Astrocyte of the spinal cord (primary cell): ENCODE measurements at regions not wholly inside any gene's neighbourhood (a gene's known extent, or its start where the extent isn't known, plus 50 kb on each side); places are given as distances from the start of the nearest gene placed in this dataset.
"Not testable (repeated sequence)": the region's sequence is repeated elsewhere in the genome, so short reads cannot be mapped to it uniquely, and the experiment has no call there.

ENCODE experiments used
- DNase-seq: peaks from one replicate; pipeline ENCODE4 v3.0.0; 2011; ENCODE audit warnings: low read depth, low spot score
- H3K4me3 ChIP-seq: 2 replicates; pipeline ENCODE4 v1.5.1; 2011; ENCODE audit warnings: low read depth, mild to moderate bottlenecking, low read length, moderate library complexity
- CTCF ChIP-seq: IDR thresholded peaks from 2 replicates; pipeline ENCODE4 v1.5.1; 2012; ENCODE audit warnings: low read depth, mild to moderate bottlenecking, low read length, inconsistent platforms
- in situ Hi-C: cut with HindIII; loops from 2 replicates; pipeline ENCODE4 v1.10.0; 2017; ENCODE audit warnings: low sequenced_read_pairs

- no peak for TF ChIP-seq CTCF
- in situ Hi-C loops = no loop called here
- no peak overlapping the region for H3K4me3 ChIP-seq
- DNase-seq = no peak
Observed at GRCh38 chr11:115980337-115981103, 476.3 kb upstream of the CADM1 start.

DNA sequence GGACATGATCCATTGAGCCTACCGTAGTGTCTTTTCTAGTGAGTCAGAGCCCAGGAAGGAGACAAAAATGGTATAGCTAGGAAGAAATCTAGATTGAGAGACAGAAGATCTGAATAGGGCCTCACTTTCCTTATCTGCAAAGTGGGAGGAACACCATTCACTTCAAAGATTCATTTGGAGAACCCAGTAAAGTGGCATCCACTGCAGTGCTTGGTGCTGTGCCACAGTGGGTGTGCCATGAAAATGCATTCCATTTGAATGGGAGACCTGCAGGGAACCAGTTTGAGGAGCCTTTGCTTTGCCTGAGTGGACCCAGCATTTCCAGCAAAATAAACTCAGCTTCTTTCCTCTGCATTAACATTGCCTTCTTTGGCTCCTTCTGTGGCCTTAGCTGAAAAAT lies 470.5 kb upstream of the CADM1 start:
- no peak overlapping the region for H3K4me3 ChIP-seq
- no peak for TF ChIP-seq CTCF
- in situ Hi-C loops = no loop called here
- DNase-seq = no peak

DNA sequence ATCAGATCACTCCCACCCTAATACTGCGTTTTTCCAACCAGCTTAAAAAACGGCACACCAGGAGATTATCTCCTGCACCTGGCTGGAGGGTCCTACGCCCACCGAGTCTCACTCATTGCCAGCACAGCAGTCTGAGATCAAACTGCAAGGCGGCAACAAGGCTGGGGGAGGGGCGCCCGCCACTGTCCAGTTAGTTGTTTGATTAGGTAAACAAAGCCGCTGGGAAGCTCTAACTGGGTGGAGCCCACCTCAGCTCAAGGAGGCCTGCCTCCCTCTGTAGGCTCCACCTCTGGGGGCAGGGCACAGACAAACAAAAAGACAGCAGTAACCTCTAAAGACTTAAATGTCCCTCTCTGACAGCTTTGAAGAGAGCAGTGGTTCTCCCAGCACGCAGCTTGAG lies 463.0 kb upstream of the CADM1 start:
- H3K4me3 ChIP-seq, DNase-seq, in situ Hi-C loops: not testable (repeated sequence)

DNA sequence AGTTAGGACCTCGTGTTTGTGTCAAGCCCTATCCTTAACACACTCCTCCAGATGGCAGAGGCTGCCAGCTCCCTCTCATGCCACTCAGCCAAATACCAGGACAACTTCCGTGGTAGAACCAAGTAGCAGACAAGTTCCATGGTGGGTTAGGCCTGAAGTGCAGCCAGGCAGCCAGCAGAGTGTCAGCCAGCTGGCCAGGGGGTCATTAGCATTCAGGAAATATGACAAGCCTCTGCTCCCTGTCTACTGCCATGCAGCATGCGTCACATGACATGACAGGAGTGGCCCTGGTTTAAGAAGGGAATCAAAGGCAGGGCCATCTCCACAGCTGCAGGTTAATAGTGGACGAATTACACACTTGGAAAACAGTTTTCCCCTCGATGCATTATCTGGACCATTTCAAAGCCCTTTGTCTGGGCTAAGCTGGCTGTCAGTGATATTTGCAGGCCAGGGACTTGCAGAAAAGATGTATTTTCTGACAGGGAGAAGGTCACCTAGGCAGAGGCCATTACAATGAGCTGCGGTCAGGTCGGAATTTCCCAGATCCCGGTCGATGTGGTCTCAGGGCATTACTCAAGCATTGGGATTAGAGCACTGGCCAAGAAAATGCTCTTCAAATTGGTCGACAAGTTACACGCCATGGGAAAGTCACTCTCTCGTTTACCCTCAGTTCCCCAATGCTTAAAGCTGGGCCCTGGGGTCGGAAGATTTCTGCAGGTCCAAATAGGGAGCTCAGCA lies 461.7 kb upstream of the CADM1 start:
- in situ Hi-C loops = no loop called here
- H3K4me3 ChIP-seq = no peak overlapping the region
- no peak for TF ChIP-seq CTCF
- no peak for DNase-seq

DNA sequence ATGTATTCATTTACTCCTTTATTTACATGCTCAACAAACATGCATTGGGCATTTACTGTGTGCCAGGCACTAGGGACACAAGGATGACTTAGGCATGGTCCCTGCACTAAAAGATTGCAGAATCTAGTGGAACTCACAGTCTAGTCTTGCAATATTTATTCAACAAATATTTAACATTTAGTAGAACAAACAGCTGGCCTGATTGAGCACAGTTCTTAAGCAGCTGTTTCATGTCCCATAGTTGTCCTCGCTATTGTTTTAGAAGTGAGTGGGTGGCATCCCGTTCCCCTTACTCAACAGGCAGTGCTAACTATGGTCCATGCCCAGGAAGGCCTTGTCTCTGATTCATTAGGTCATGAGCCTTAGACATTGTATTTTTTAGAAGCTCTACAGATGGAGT lies 459.9 kb upstream of the CADM1 start:
- TF ChIP-seq CTCF = no peak
- in situ Hi-C loops = no loop called here
- DNase-seq = no peak
- H3K4me3 ChIP-seq = no peak overlapping the region

- TF ChIP-seq CTCF = no peak
- DNase-seq = no peak
- H3K4me3 ChIP-seq = no peak overlapping the region
- in situ Hi-C loops = no loop called here
Observed at GRCh38 chr11:115963156-115963555, 458.9 kb upstream of the CADM1 start.
